PC-3 (cell line): ENCODE measurements at regions not wholly inside any gene's neighbourhood (a gene's known extent, or its start where the extent isn't known, plus 50 kb on each side); places are given as distances from the start of the nearest gene placed in this dataset.

Experiments used
- CTCF ChIP-seq: fragments of 300-600 bp; sonication (generic); conservative IDR thresholded peaks from 2 replicates; pipeline ENCODE4 v1.5.1; 2017; ENCODE audit warnings: antibody characterized with exemption, low read depth, mild to moderate bottlenecking, low read length
- EZH2 ChIP-seq: fragments of 300-600 bp; sonication (generic); IDR thresholded peaks from one replicate; pipeline ENCODE4 v1.6.1; 2017; ENCODE audit warnings: antibody characterized with exemption, mild to moderate bottlenecking, low read length; ENCODE audit not compliant: unreplicated experiment

- TF ChIP-seq CTCF (no peak), EZH2 (no peak)
Measured at GRCh38 chr17:31722251-31723056, 136.6 kb downstream of the COPRS start.
